ENCODE measurements at regions not wholly inside any gene's neighbourhood (a gene's known extent, or its start where the extent isn't known, plus 50 kb on each side); places are given as distances from the start of the nearest gene placed in this dataset.
"Not testable (repeated sequence)": the region's sequence is repeated elsewhere in the genome, so short reads cannot be mapped to it uniquely, and the experiment has no call there.

DNA sequence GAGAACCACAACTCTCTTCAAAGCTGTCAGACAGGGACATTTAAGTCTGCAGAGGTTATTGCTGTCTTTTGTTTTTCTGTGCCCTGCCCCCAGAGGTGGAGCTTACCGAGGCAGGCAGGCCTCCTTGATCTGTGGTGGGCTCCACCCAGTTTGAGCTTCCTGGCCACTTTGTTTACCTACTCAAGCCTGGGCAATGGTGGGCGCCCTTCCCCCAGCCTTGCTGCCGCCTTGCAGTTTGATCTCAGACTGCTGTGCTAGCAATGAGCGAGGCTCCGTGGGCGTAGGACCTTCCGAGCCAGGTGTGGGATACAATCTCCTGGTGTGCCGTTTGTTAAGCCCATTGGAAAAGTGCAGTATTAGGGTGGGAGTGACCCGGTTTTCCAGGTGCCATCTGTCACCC is 822.1 kb downstream of the KCNMA1 start:
- not testable (repeated sequence) for H2AFZ ChIP-seq; H3K4me3 ChIP-seq (ENCODE audit: low read depth, low read length); H3K79me2 ChIP-seq; H3K4me2 ChIP-seq (ENCODE audit: low read length); H3K4me1 ChIP-seq; H3K36me3 ChIP-seq (ENCODE audit: control insufficient read depth, insufficient read depth, low read length); H3K27ac ChIP-seq; H3K9me3 ChIP-seq (ENCODE audit: control insufficient read depth, low read length); H3K27me3 ChIP-seq (ENCODE audit: control insufficient read depth, insufficient read depth, low read length); H3K9ac ChIP-seq

DNA sequence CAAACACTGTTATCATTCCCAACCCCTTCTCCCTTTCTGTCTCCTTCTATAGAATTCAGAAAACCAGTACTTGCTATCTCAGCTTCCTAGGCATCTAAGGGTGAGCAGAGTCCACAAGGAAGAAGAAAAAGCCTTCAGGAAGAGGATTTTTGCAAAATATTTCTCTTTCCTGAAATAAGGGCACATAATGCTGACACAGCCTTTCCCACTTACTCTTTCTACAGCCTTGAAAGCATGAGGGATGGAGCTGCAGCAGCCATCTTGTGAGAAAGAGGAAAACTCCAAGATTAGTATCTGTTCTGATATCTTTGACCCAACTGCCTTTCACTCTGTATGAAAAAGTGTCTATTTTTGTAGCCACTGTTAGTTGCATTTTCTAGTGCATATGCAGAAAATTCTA is 826.2 kb downstream of the KCNMA1 start:
- Histone ChIP-seq H3K9me3 (ENCODE audit: control insufficient read depth, low read length) (no peaks in the 10 kb centered on the region), H3K4me1 (no peaks in the 10 kb centered on the region), H3K4me2 (ENCODE audit: low read length) (no peak overlapping the region), H3K36me3 (ENCODE audit: control insufficient read depth, insufficient read depth, low read length) (no peaks in the 10 kb centered on the region), H3K9ac (no peak overlapping the region), H3K79me2 (no peaks in the 10 kb centered on the region), H2AFZ (no peak overlapping the region), H3K27ac (no peak overlapping the region), H3K4me3 (ENCODE audit: low read depth, low read length) (no peak overlapping the region), H3K27me3 (ENCODE audit: control insufficient read depth, insufficient read depth, low read length) (no peaks in the 10 kb centered on the region)
- TF ChIP-seq, protein P1, sequence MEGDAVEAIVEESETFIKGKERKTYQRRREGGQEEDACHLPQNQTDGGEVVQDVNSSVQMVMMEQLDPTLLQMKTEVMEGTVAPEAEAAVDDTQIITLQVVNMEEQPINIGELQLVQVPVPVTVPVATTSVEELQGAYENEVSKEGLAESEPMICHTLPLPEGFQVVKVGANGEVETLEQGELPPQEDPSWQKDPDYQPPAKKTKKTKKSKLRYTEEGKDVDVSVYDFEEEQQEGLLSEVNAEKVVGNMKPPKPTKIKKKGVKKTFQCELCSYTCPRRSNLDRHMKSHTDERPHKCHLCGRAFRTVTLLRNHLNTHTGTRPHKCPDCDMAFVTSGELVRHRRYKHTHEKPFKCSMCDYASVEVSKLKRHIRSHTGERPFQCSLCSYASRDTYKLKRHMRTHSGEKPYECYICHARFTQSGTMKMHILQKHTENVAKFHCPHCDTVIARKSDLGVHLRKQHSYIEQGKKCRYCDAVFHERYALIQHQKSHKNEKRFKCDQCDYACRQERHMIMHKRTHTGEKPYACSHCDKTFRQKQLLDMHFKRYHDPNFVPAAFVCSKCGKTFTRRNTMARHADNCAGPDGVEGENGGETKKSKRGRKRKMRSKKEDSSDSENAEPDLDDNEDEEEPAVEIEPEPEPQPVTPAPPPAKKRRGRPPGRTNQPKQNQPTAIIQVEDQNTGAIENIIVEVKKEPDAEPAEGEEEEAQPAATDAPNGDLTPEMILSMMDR (IDR thresholded peaks at IDR 0.05), result no peak

DNA sequence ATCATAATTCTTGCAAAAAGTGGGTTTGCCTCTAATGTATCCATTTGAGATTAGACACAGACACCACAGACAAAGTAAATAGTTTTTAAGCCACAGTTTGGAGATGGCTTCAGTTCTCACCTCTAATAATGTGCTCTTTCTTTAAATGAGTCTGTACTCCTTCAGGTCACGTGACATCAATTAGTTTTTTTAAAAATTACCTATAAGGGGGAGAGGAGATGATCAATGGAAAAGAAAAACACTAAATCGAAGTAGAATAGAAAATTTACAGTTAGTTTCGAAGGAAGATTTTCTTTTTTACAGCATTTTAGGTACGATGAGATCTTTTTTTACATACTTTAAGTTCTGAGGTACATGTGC is 849.2 kb downstream of the KCNMA1 start:
- Histone ChIP-seq H3K9ac (no peak overlapping the region), H3K4me3 (ENCODE audit: low read depth, low read length) (no peak overlapping the region), H2AFZ (no peak overlapping the region), H3K9me3 (ENCODE audit: control insufficient read depth, low read length) (no peaks in the 10 kb centered on the region), H3K27ac (no peak overlapping the region), H3K4me2 (ENCODE audit: low read length) (no peak overlapping the region), H3K79me2 (no peaks in the 10 kb centered on the region), H3K27me3 (ENCODE audit: control insufficient read depth, insufficient read depth, low read length) (no peaks in the 10 kb centered on the region), H3K4me1 (no peaks in the 10 kb centered on the region), H3K36me3 (ENCODE audit: control insufficient read depth, insufficient read depth, low read length) (no peaks in the 10 kb centered on the region)
- TF ChIP-seq, protein P1 (IDR thresholded peaks at IDR 0.05), result no peak

DNA sequence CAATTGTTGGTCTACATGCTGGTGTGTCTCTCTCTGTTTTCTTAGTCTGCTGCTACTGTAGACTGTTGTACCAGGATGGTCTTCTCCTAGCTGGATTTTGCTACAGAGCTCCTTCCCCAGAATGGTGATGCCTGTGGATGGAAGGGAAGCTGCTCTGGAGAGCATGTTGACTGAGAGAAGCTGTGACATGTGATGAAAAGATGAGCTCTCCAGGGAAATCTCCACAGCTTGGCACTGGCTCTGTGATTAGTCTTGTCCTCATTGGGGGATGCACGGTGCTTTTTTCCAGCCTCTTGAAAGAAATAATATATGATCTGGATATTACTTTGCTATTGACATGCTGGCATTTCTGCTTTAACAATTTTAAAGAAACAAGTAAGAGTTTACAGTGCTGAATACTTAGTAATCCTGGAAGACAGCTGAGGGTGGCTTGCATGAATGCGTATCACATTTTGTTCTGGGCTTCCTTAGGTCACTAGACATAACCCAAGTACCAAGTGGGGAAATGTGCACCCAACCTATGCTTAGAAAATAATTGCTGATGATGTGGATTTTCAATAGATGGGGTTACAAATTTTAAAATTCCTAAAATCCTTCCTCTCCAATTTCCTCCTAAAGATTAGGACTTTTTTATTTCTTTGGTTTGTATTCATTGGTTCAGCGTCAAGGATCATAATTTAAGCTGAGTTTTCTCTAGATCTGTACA is 849.7 kb downstream of the KCNMA1 start:
- H3K4me3 ChIP-seq (ENCODE audit: low read depth, low read length), result no peak overlapping the region
- H3K9me3 ChIP-seq (ENCODE audit: control insufficient read depth, low read length), result no peaks in the 10 kb centered on the region
- no peaks in the 10 kb centered on the region for H3K4me1 ChIP-seq
- no peak overlapping the region for H2AFZ ChIP-seq
- H3K27ac ChIP-seq, result no peak overlapping the region
- no peaks in the 10 kb centered on the region for H3K27me3 ChIP-seq (ENCODE audit: control insufficient read depth, insufficient read depth, low read length)
- TF ChIP-seq, protein P1 (IDR thresholded peaks at IDR 0.05), result no peak
- H3K36me3 ChIP-seq (ENCODE audit: control insufficient read depth, insufficient read depth, low read length), result no peaks in the 10 kb centered on the region
- H3K9ac ChIP-seq, result no peak overlapping the region
- no peaks in the 10 kb centered on the region for H3K79me2 ChIP-seq
- no peak overlapping the region for H3K4me2 ChIP-seq (ENCODE audit: low read length)

DNA sequence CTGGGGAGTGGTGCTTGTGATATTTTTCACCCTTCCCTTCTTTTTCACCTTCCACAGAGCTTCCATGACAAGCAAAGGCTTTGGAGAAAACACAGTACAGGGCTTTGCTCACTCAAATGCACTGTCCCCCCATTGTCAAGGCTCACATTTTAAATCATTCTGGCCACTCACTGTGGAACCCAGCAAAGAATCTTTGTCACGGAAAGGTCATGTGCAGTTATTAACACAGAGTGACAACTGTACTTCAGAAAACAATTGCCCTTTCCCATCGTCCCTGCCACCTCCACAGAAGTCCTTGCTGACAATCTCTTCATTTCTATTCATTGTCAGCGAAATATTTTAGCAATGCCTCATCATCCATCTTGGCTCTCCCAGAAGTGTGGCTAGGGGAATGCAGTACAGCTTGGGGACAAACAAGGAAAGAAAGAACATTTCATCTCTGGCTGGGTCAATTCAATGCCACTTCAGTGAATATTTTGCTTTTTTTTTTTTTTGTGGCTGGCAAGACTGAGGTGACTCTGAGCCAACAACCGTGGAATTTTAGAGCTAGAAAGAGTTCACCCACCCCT is 851.0 kb downstream of the KCNMA1 start:
- Histone ChIP-seq H3K4me3 (ENCODE audit: low read depth, low read length) (no peak overlapping the region), H3K9me3 (ENCODE audit: control insufficient read depth, low read length) (no peaks in the 10 kb centered on the region), H3K36me3 (ENCODE audit: control insufficient read depth, insufficient read depth, low read length) (no peaks in the 10 kb centered on the region), H3K9ac (no peak overlapping the region), H3K4me2 (ENCODE audit: low read length) (no peak overlapping the region), H3K79me2 (no peaks in the 10 kb centered on the region), H3K27me3 (ENCODE audit: control insufficient read depth, insufficient read depth, low read length) (no peaks in the 10 kb centered on the region), H3K4me1 (no peaks in the 10 kb centered on the region), H2AFZ (no peak overlapping the region), H3K27ac (no peak overlapping the region)
- TF ChIP-seq, protein P1 (IDR thresholded peaks at IDR 0.05), result no peak

All from parathyroid adenoma (tissue), 2 donors.